H9 (cell line): ENCODE measurements at regions not wholly inside any gene's neighbourhood (a gene's known extent, or its start where the extent isn't known, plus 50 kb on each side); places are given as distances from the start of the nearest gene placed in this dataset.

ENCODE experiments used
- DNase-seq: peaks from one replicate; pipeline ENCODE4 v3.0.0-alpha.2; 2017
- H2AFZ ChIP-seq: one replicate; pipeline ENCODE4 v1.6.1; 2013; ENCODE audit warnings: mild to moderate bottlenecking, low read length, control low read depth, moderate library complexity
- H2AK5ac ChIP-seq: 2 replicates; pipeline ENCODE4 v1.6.1; 2013; ENCODE audit warnings: low read length, control low read depth, mixed read lengths; ENCODE audit not compliant: insufficient read length
- H2BK120ac ChIP-seq: one replicate; pipeline ENCODE4 v1.6.1; 2013; ENCODE audit warnings: low read depth, mild to moderate bottlenecking, low read length, control low read depth, inconsistent platforms; ENCODE audit not compliant: poor library complexity, severe bottlenecking
- H2BK12ac ChIP-seq: 2 replicates; pipeline ENCODE4 v1.6.1; 2013; ENCODE audit warnings: low read length, control low read depth, mixed read lengths, low read depth; ENCODE audit not compliant: insufficient read length
- H2BK15ac ChIP-seq: 2 replicates; pipeline ENCODE4 v1.6.1; 2013; ENCODE audit warnings: low read depth, low read length, control low read depth
- H2BK20ac ChIP-seq: one replicate; pipeline ENCODE4 v1.6.1; 2013; ENCODE audit warnings: low read depth, mild to moderate bottlenecking, low read length, control low read depth, inconsistent platforms; ENCODE audit not compliant: poor library complexity, severe bottlenecking
- H2BK5ac ChIP-seq: 2 replicates; pipeline ENCODE4 v1.6.1; 2013; ENCODE audit warnings: low read length, control low read depth, mixed read lengths; ENCODE audit not compliant: insufficient read length
- H3K14ac ChIP-seq: 2 replicates; pipeline ENCODE4 v1.6.1; 2013; ENCODE audit warnings: low read length, control low read depth; ENCODE audit not compliant: insufficient read depth
- H3K18ac ChIP-seq: 2 replicates; pipeline ENCODE4 v1.6.1; 2013; ENCODE audit warnings: low read depth, mild to moderate bottlenecking, mixed read lengths, low read length, control low read depth; ENCODE audit not compliant: insufficient read length
- H3K23ac ChIP-seq: 2 replicates; pipeline ENCODE4 v1.6.1; 2013; ENCODE audit warnings: low read length, control low read depth, mixed read lengths, low read depth; ENCODE audit not compliant: insufficient read length
- H3K23me2 ChIP-seq: 2 replicates; pipeline ENCODE4 v1.6.1; 2013; ENCODE audit warnings: low read depth, mild to moderate bottlenecking, mixed read lengths, low read length, control low read depth; ENCODE audit not compliant: insufficient read length, poor library complexity, severe bottlenecking
- H3K27ac ChIP-seq: 2 replicates; pipeline ENCODE4 v1.5.1; 2013; ENCODE audit warnings: low read length, control low read depth, mixed read lengths, low read depth; ENCODE audit not compliant: insufficient read length
- H3K27me3 ChIP-seq: 2 replicates; pipeline ENCODE4 v1.6.1; 2013; ENCODE audit warnings: low read length, control low read depth, inconsistent platforms; ENCODE audit not compliant: insufficient read depth
- H3K4ac ChIP-seq: 2 replicates; pipeline ENCODE4 v1.6.1; 2013; ENCODE audit warnings: low read depth, mild to moderate bottlenecking, control low read depth, inconsistent platforms, low read length, moderate library complexity
- H3K4me1 ChIP-seq: 2 replicates; pipeline ENCODE4 v1.6.1; 2013; ENCODE audit warnings: low read length, control low read depth, inconsistent platforms; ENCODE audit not compliant: insufficient read depth
- H3K4me2 ChIP-seq: 2 replicates; pipeline ENCODE4 v1.6.1; 2013; ENCODE audit warnings: low read length, control low read depth, mixed read lengths; ENCODE audit not compliant: insufficient read length, insufficient read depth
- H3K56ac ChIP-seq: 2 replicates; pipeline ENCODE4 v1.6.1; 2013; ENCODE audit warnings: low read depth, mild to moderate bottlenecking, mixed read lengths, low read length, control low read depth; ENCODE audit not compliant: insufficient read length
- H3K79me1 ChIP-seq: 2 replicates; pipeline ENCODE4 v1.6.1; 2013; ENCODE audit warnings: low read depth, mild to moderate bottlenecking, moderate library complexity, low read length, control low read depth, inconsistent platforms; ENCODE audit not compliant: insufficient read depth, poor library complexity, severe bottlenecking
- H3K79me2 ChIP-seq: 2 replicates; pipeline ENCODE4 v1.6.1; 2013; ENCODE audit warnings: low read length, control low read depth, inconsistent platforms; ENCODE audit not compliant: insufficient read depth
- H3K9ac ChIP-seq: 2 replicates; pipeline ENCODE4 v1.6.1; 2013; ENCODE audit warnings: low read length, control low read depth, mixed read lengths; ENCODE audit not compliant: insufficient read length; ENCODE audit errors: extremely low read depth
- H3K9me3 ChIP-seq: one replicate; pipeline ENCODE4 v1.6.1; 2013; ENCODE audit warnings: low read depth, low read length, inconsistent platforms; ENCODE audit not compliant: control insufficient read depth
- H3T11ph ChIP-seq: one replicate; pipeline ENCODE4 v1.6.1; 2013; ENCODE audit warnings: mild to moderate bottlenecking, low read length, control low read depth, inconsistent platforms
- H4K20me1 ChIP-seq: one replicate; pipeline ENCODE4 v1.6.1; 2013; ENCODE audit not compliant: control insufficient read depth, insufficient read length, insufficient read depth
- H4K5ac ChIP-seq: 2 replicates; pipeline ENCODE4 v1.6.1; 2013; ENCODE audit warnings: low read depth, mild to moderate bottlenecking, mixed read lengths, low read length, control low read depth; ENCODE audit not compliant: insufficient read length
- H4K8ac ChIP-seq: replicated peaks from 2 replicates; pipeline ENCODE4 v1.6.1; 2013; ENCODE audit warnings: low read length, control low read depth, mixed read lengths, low read depth; ENCODE audit not compliant: insufficient read length
- H4K91ac ChIP-seq: 2 replicates; pipeline ENCODE4 v1.6.1; 2013; ENCODE audit warnings: low read depth, mild to moderate bottlenecking, moderate library complexity, mixed read lengths, low read length, control low read depth; ENCODE audit not compliant: insufficient read length
- H3K27ac Mint-ChIP-seq, 3 experiments: 2 replicates in 2 of 3; 3 replicates in 1 of 3; pipeline ENCODE4 v1.8.0; 2020 to 2021; ENCODE audit warnings: mixed read lengths in 3 of 3, mild to moderate bottlenecking in 1 of 3, moderate library complexity in 1 of 3
- H3K27me3 Mint-ChIP-seq: 2 replicates; pipeline ENCODE4 v1.8.0; 2021; ENCODE audit warnings: low read depth, mild to moderate bottlenecking, moderate library complexity, mixed read lengths
- H3K36me3 Mint-ChIP-seq, 3 experiments: 2 replicates in 2 of 3; 3 replicates in 1 of 3; pipeline ENCODE4 v1.8.0; 2020 to 2021; ENCODE audit warnings: low read depth in 3 of 3, mixed read lengths in 3 of 3; ENCODE audit not compliant: insufficient read depth in 1 of 3
- H3K4me1 Mint-ChIP-seq, 2 experiments: 2 replicates each; pipeline ENCODE4 v1.8.0; 2020; ENCODE audit warnings: mixed read lengths in 2 of 2
- H3K4me3 Mint-ChIP-seq, 2 experiments: 2 replicates in 1 of 2; 3 replicates in 1 of 2; pipeline ENCODE4 v1.8.0; 2020 to 2021; ENCODE audit warnings: mild to moderate bottlenecking in 2 of 2, mixed read lengths in 2 of 2, moderate library complexity in 1 of 2
- H3K9me3 Mint-ChIP-seq, 2 experiments: 2 replicates in 1 of 2; 3 replicates in 1 of 2; pipeline ENCODE4 v1.8.0; 2020; ENCODE audit warnings: mild to moderate bottlenecking in 2 of 2, mixed read lengths in 2 of 2, moderate library complexity in 1 of 2
- WGBS: extraction: QIAGEN DNeasy Blood & Tissue Kit; methylation state at CpG from one replicate; pipeline ENCODE4 v1.1.7; 2013; ENCODE audit warnings: missing lambda C conversion rate, low lambda C conversion rate, mixed read lengths; ENCODE audit not compliant: insufficient read length; ENCODE audit errors: extremely low coverage; 5-methylcytosine and 5-hydroxymethylcytosine counted together
- TF ChIP-seq, protein P1 (sequence below): fragments of 200-600 bp; sonication (generic); conservative IDR thresholded peaks from 3 replicates; pipeline ENCODE4 v1.8.0; 2021; ENCODE audit warnings: antibody characterized with exemption, mild to moderate bottlenecking

DNA sequence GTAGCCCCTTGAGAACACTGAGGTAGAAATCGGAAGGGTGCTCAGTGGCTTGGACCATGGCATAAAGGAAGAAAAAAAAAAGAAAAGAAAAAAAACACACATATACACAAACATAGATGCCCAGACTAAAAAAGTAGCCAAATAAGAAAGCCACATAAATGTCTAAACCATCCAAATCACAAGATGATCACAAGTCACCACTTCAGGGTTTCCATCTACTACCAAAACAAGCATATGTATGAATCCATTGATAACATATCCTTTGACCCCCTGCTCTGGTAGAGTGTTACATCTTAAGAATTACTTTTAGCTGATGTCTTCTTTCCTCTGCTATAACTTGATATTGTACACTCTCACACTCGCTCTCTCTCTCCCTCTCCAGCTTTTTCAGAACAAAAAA lies 245.9 kb downstream of the AHR start:
- Histone ChIP-seq H2BK12ac (no peak overlapping the region), H2BK120ac (no peak overlapping the region), H3K4ac (no peak overlapping the region), H3K9me3 (no peaks in the 10 kb centered on the region), H2AFZ (no peak overlapping the region), H3K18ac (no peak overlapping the region), H3K23me2 (no peaks in the 10 kb centered on the region), H3K4me1 (no peaks in the 10 kb centered on the region), H4K91ac (no peak overlapping the region), H3K79me1 (no peaks in the 10 kb centered on the region), H4K8ac (no peak overlapping the region), H3K9ac (no peak overlapping the region), H3K27me3 (no peaks in the 10 kb centered on the region), H2BK20ac (no peak overlapping the region), H2BK15ac (no peak overlapping the region), H4K20me1 (no peaks in the 10 kb centered on the region), H3K79me2 (no peaks in the 10 kb centered on the region), H3K23ac (no peak overlapping the region), H3T11ph (no peak overlapping the region), H2BK5ac (no peak overlapping the region), H3K14ac (no peak overlapping the region), H2AK5ac (no peak overlapping the region), H3K56ac (no peak overlapping the region), H3K27ac (no peak overlapping the region), H3K4me2 (no peak overlapping the region), H4K5ac (no peak overlapping the region)
- no peaks in the 10 kb centered on the region for H3K9me3 Mint-ChIP-seq
- no peaks in the 10 kb centered on the region for H3K4me1 Mint-ChIP-seq
- no peak overlapping the region for H3K4me3 Mint-ChIP-seq
- no peak overlapping the region for H3K27ac Mint-ChIP-seq
- no CpG with 5 or more reads among the region's 2 CpGs for WGBS
- H3K27me3 Mint-ChIP-seq, result no peaks in the 10 kb centered on the region
- TF ChIP-seq, protein P1, sequence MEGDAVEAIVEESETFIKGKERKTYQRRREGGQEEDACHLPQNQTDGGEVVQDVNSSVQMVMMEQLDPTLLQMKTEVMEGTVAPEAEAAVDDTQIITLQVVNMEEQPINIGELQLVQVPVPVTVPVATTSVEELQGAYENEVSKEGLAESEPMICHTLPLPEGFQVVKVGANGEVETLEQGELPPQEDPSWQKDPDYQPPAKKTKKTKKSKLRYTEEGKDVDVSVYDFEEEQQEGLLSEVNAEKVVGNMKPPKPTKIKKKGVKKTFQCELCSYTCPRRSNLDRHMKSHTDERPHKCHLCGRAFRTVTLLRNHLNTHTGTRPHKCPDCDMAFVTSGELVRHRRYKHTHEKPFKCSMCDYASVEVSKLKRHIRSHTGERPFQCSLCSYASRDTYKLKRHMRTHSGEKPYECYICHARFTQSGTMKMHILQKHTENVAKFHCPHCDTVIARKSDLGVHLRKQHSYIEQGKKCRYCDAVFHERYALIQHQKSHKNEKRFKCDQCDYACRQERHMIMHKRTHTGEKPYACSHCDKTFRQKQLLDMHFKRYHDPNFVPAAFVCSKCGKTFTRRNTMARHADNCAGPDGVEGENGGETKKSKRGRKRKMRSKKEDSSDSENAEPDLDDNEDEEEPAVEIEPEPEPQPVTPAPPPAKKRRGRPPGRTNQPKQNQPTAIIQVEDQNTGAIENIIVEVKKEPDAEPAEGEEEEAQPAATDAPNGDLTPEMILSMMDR, result no peak
- DNase-seq, result no peak
- no peaks in the 10 kb centered on the region for H3K36me3 Mint-ChIP-seq
